ENCODE measurements at regions not wholly inside any gene's neighbourhood (a gene's known extent, or its start where the extent isn't known, plus 50 kb on each side); places are given as distances from the start of the nearest gene placed in this dataset.

DNA sequence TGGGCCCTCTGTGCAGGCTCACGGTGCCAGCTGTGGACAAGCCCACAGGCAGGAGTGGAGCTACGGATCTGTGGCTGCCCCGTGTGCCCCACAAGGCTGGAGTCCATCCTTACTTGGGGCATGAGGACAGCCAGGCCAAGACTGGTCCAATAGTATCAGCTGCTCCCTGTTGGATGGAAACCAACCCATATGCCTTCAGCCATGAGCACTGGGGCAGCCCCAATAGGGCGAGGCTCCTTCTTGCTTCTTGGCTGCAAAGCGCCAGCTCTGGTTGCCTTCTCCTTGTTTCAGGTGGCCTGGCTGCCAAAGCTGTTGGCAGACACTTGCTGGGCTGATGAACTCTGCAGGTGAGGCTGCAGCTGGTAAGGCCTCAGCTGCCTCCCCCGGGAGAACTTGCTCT is 188.0 kb downstream of the ENGASE start:
- TF ChIP-seq POLR2A (IDR thresholded peaks at IDR 0.05) (no peak), POLR2AphosphoS5 (IDR thresholded peaks at IDR 0.05) (no peak)
- TF ChIP-seq, protein P1, sequence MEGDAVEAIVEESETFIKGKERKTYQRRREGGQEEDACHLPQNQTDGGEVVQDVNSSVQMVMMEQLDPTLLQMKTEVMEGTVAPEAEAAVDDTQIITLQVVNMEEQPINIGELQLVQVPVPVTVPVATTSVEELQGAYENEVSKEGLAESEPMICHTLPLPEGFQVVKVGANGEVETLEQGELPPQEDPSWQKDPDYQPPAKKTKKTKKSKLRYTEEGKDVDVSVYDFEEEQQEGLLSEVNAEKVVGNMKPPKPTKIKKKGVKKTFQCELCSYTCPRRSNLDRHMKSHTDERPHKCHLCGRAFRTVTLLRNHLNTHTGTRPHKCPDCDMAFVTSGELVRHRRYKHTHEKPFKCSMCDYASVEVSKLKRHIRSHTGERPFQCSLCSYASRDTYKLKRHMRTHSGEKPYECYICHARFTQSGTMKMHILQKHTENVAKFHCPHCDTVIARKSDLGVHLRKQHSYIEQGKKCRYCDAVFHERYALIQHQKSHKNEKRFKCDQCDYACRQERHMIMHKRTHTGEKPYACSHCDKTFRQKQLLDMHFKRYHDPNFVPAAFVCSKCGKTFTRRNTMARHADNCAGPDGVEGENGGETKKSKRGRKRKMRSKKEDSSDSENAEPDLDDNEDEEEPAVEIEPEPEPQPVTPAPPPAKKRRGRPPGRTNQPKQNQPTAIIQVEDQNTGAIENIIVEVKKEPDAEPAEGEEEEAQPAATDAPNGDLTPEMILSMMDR (IDR thresholded peaks at IDR 0.05) = no peak
